Lower leg skin (tissue), 3 donors: ENCODE measurements at regions not wholly inside any gene's neighbourhood (a gene's known extent, or its start where the extent isn't known, plus 50 kb on each side); places are given as distances from the start of the nearest gene placed in this dataset.

Experiments
- POLR2A ChIP-seq, 2 donors: fragments of 450-650 bp; IDR thresholded peaks; one replicate each; pipeline ENCODE4 v1.6.1; 2016 to 2017; ENCODE audit warnings: antibody characterized with exemption in 2 of 2, mild to moderate bottlenecking in 1 of 2, moderate library complexity in 1 of 2
- TF ChIP-seq, protein P1 (sequence below), 3 donors: fragments of 450-650 bp; IDR thresholded peaks; one replicate each; pipeline ENCODE4 v1.5.1; 2016; ENCODE audit warnings: antibody characterized with exemption in 3 of 3, mild to moderate bottlenecking in 3 of 3, moderate library complexity in 2 of 3

- TF ChIP-seq, protein P1, sequence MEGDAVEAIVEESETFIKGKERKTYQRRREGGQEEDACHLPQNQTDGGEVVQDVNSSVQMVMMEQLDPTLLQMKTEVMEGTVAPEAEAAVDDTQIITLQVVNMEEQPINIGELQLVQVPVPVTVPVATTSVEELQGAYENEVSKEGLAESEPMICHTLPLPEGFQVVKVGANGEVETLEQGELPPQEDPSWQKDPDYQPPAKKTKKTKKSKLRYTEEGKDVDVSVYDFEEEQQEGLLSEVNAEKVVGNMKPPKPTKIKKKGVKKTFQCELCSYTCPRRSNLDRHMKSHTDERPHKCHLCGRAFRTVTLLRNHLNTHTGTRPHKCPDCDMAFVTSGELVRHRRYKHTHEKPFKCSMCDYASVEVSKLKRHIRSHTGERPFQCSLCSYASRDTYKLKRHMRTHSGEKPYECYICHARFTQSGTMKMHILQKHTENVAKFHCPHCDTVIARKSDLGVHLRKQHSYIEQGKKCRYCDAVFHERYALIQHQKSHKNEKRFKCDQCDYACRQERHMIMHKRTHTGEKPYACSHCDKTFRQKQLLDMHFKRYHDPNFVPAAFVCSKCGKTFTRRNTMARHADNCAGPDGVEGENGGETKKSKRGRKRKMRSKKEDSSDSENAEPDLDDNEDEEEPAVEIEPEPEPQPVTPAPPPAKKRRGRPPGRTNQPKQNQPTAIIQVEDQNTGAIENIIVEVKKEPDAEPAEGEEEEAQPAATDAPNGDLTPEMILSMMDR (IDR thresholded peaks at IDR 0.05), result no peak
- no peak for TF ChIP-seq POLR2A (IDR thresholded peaks at IDR 0.05)
These were observed 204.6 kb upstream of the SLIT2 start for GRCh38 chr4:20046931-20047677.
